ENCODE measurements at regions not wholly inside any gene's neighbourhood (a gene's known extent, or its start where the extent isn't known, plus 50 kb on each side); places are given as distances from the start of the nearest gene placed in this dataset.

- TF ChIP-seq CTCF (IDR thresholded peaks at IDR 0.05; ENCODE audit: insufficient read depth, low read length, poor library complexity, severe bottlenecking) (no peak), EZH2phosphoT487 (conservative IDR thresholded peaks at IDR 0.05; ENCODE audit: low read length) (no peak)
Observed at GRCh38 chr12:91276509-91276908, 93.9 kb upstream of the DCN start.

Measured in SU-DHL-6 (cell line).